ENCODE measurements at regions not wholly inside any gene's neighbourhood (a gene's known extent, or its start where the extent isn't known, plus 50 kb on each side); places are given as distances from the start of the nearest gene placed in this dataset.

DNA sequence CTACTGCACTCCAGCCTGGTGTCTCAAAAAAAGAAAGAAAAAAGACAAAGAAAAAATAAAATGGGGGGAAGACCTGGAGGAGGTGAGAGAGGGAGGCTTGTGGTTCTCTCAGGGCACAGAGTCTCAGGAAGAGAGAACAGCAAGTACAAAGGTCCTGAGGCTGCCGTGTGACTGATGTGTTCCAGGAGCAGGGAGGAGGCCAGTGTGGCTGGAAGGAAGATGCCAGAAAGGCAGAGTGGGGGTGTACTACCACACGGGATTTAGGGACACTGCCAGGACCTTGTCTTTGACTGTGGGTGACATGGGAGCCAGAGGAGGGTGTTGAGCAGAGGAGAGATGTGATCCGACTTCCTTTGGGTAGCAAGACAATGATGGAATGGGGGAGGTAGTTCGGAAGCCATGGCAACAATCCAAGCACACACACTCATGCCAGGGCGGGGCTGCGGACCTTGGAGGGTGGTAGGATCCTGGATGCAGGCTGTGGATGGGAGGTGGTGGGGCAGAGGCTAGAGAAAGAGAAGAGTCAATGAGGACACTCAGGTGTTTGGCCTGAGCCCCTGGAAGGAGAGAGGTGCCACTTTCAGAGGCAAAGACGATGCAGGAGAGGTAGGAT, 136.4 kb upstream of the PTPN1 start:
- TF ChIP-seq, protein P1, sequence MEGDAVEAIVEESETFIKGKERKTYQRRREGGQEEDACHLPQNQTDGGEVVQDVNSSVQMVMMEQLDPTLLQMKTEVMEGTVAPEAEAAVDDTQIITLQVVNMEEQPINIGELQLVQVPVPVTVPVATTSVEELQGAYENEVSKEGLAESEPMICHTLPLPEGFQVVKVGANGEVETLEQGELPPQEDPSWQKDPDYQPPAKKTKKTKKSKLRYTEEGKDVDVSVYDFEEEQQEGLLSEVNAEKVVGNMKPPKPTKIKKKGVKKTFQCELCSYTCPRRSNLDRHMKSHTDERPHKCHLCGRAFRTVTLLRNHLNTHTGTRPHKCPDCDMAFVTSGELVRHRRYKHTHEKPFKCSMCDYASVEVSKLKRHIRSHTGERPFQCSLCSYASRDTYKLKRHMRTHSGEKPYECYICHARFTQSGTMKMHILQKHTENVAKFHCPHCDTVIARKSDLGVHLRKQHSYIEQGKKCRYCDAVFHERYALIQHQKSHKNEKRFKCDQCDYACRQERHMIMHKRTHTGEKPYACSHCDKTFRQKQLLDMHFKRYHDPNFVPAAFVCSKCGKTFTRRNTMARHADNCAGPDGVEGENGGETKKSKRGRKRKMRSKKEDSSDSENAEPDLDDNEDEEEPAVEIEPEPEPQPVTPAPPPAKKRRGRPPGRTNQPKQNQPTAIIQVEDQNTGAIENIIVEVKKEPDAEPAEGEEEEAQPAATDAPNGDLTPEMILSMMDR (IDR thresholded peaks at IDR 0.05; ENCODE audit: low read length), result no peak
- no peak for TF ChIP-seq EZH2 (IDR thresholded peaks at IDR 0.05; ENCODE audit: borderline replicate concordance, low read length)
